K562 (cell line): ENCODE measurements at regions not wholly inside any gene's neighbourhood (a gene's known extent, or its start where the extent isn't known, plus 50 kb on each side); places are given as distances from the start of the nearest gene placed in this dataset.
"Not testable (repeated sequence)": the region's sequence is repeated elsewhere in the genome, so short reads cannot be mapped to it uniquely, and the experiment has no call there.

Experiments used
- ATAC-seq: fragments of 200-7000 bp; cut with Tn5 transposase; 3 replicates; pipeline ENCODE4 v1.9.1; 2020; ENCODE audit warnings: moderate library complexity
- BruUV-seq: library from RNA; stranded (reverse); fragments of 400-500 nt; replicated peaks from 2 replicates; lab custom pipeline; 2021; lab: Mats Ljungman, UMichigan
- CTCF ChIA-PET: fragments of 300-600 bp; formaldehyde crosslinking; extraction: SDS; loops from one replicate; lab custom pipeline; 2021; ENCODE audit warnings: low intra/inter-chr PET ratio; lab: Yijun Ruan, JAX
- POLR2A ChIA-PET: fragments of 300-600, 350-650 bp; sonication (Branson Sonifier 250); formaldehyde crosslinking; extraction: SDS; loops from one replicate; lab custom pipeline; 2021; ENCODE audit warnings: antibody characterized with exemption, inconsistent platforms; lab: Yijun Ruan, JAX
- DNase-seq, 4 experiments: peaks; one replicate each; pipeline versions ENCODE4 v3.0.0 to v3.0.0-alpha.2; 2011 to 2018; ENCODE audit warnings: low spot score in 3 of 4, mixed read lengths in 3 of 4; ENCODE audit errors: extremely low read depth in 1 of 4
- FAIRE-seq: peaks from 2 replicates; lab custom pipeline; 2011; peaks lifted over from hg19 to GRCh38; lab: Jason Lieb, UNC
- H2AFZ ChIP-seq: 2 replicates; pipeline ENCODE4 v1.6.0; 2011; ENCODE audit warnings: low read depth, low read length, control low read depth, inconsistent platforms
- H3K27ac ChIP-seq: fragments of 200-600 bp; 3 replicates; pipeline ENCODE4 v1.8.0; 2011; ENCODE audit warnings: low read depth, mild to moderate bottlenecking, control low read depth, inconsistent platforms, low read length, moderate library complexity, mixed read lengths; ENCODE audit errors: extremely low read depth
- H3K27me3 ChIP-seq, 2 experiments: fragments of 300-600 bp in 1 of 2; 2 replicates in 1 of 2; 3 replicates in 1 of 2; pipeline versions ENCODE4 v1.6.0 to v1.8.0; 2011; ENCODE audit warnings: inconsistent platforms in 2 of 2, low read length in 2 of 2, mild to moderate bottlenecking in 1 of 2, mixed read lengths in 1 of 2, moderate library complexity in 1 of 2; ENCODE audit not compliant: control insufficient read depth in 2 of 2, insufficient read depth in 2 of 2
- H3K36me3 ChIP-seq: fragments of 300-600 bp; 3 replicates; pipeline ENCODE4 v1.8.0; 2011; ENCODE audit warnings: mild to moderate bottlenecking, low read length, inconsistent platforms; ENCODE audit not compliant: control insufficient read depth, insufficient read depth
- H3K4me1 ChIP-seq, 2 experiments: fragments of 200-600 bp in 1 of 2; replicated peaks in 1 of 2; 2 replicates in 1 of 2; 3 replicates in 1 of 2; pipeline versions ENCODE4 v1.5.1 to v1.8.0; 2011; ENCODE audit warnings: inconsistent platforms in 2 of 2, low read length in 2 of 2, mild to moderate bottlenecking in 1 of 2, mixed read lengths in 1 of 2, moderate library complexity in 1 of 2; ENCODE audit not compliant: control insufficient read depth in 2 of 2, insufficient read depth in 2 of 2
- H3K4me2 ChIP-seq: 2 replicates; pipeline ENCODE4 v1.6.1; 2011; ENCODE audit warnings: low read length, control low read depth, inconsistent platforms, mixed read lengths; ENCODE audit not compliant: insufficient read depth
- H3K4me3 ChIP-seq: fragments of 200-600 bp; sonication (generic), shearing (Covaris generic); 2 replicates; pipeline ENCODE4 v1.5.1; 2016; ENCODE audit warnings: control low read depth, inconsistent platforms
- H3K79me2 ChIP-seq: fragments of 200-600 bp; 3 replicates; pipeline ENCODE4 v1.8.0; 2011; ENCODE audit warnings: low read length, inconsistent platforms; ENCODE audit not compliant: control insufficient read depth, insufficient read depth
- H3K9ac ChIP-seq, 2 experiments: 2 replicates each; pipeline versions ENCODE4 v1.6.0 to v1.6.1; 2011; ENCODE audit warnings: low read depth in 2 of 2, low read length in 2 of 2, control low read depth in 1 of 2, inconsistent platforms in 1 of 2, mild to moderate bottlenecking in 1 of 2, mixed read lengths in 1 of 2; ENCODE audit not compliant: insufficient read depth in 1 of 2
- H3K9me1 ChIP-seq: one replicate; pipeline ENCODE4 v1.6.0; 2011; ENCODE audit warnings: inconsistent platforms, mild to moderate bottlenecking, low read length, moderate library complexity; ENCODE audit not compliant: control insufficient read depth, insufficient read depth
- H3K9me3 ChIP-seq: replicated peaks from 2 replicates; pipeline ENCODE4 v1.5.1; 2011; ENCODE audit warnings: low read depth, low read length, inconsistent platforms; ENCODE audit not compliant: control insufficient read depth, insufficient read depth
- H4K20me1 ChIP-seq: replicated peaks from 2 replicates; pipeline ENCODE4 v1.6.1; 2011; ENCODE audit warnings: low read length, inconsistent platforms, mixed read lengths; ENCODE audit not compliant: control insufficient read depth, insufficient read depth
- DACH1 ChIP-seq: fragments of 450-650 bp; IDR thresholded peaks from 2 replicates; pipeline ENCODE4 v1.6.1; 2018; ENCODE audit not compliant: partially characterized antibody
- DNMT1 ChIP-seq: fragments of 450-650 bp; IDR thresholded peaks from 2 replicates; pipeline ENCODE4 v1.6.1; 2016; ENCODE audit warnings: antibody characterized with exemption, mild to moderate bottlenecking
- NONO ChIP-seq, 2 experiments: fragments of 200-400 bp in 1 of 2; fragments of 450-650 bp in 1 of 2; formaldehyde crosslinking in 1 of 2; IDR thresholded peaks; 2 replicates each; pipeline ENCODE4 v1.6.1; 2017; ENCODE audit warnings: low read depth in 2 of 2, mild to moderate bottlenecking in 2 of 2, moderate library complexity in 2 of 2, low read length in 1 of 2
- TAF9B ChIP-seq: fragments of 450-650 bp; IDR thresholded peaks from 2 replicates; pipeline ENCODE4 v1.6.1; 2018; ENCODE audit warnings: mild to moderate bottlenecking; ENCODE audit not compliant: partially characterized antibody
- ZNF79 ChIP-seq: fragments of 250-450 bp; sonication (Bioruptor Pico); IDR thresholded peaks from 2 replicates; pipeline ENCODE4 v1.4.0; 2020; ENCODE audit warnings: low read depth, mild to moderate bottlenecking, moderate library complexity
- WGBS: fragments of 100-300 bp; shearing (Covaris generic); methylation state at CpG from one replicate; pipeline ENCODE4 v1.1.6; 2016; ENCODE audit warnings: low coverage, mixed read lengths; ENCODE audit not compliant: insufficient coverage; ENCODE audit errors: missing lambda C conversion rate; 5-methylcytosine and 5-hydroxymethylcytosine counted together
- in situ Hi-C: fragments of 300-500 bp; cut with MboI; formaldehyde crosslinking; loops from 4 replicates; pipeline ENCODE4 v1.15.0; 2018; ENCODE audit warnings: inconsistent platforms, mixed read lengths
- intact Hi-C: fragments of 100-400 bp; cut with micrococcal nuclease; formaldehyde crosslinking; loops from 2 replicates; pipeline ENCODE4 v1.14.2; 2022
- TF ChIP-seq, protein P1 (sequence below): fragments of 250-450 bp; sonication (Bioruptor Pico); IDR thresholded peaks from 2 replicates; pipeline ENCODE4 v1.5.0; 2021

DNA sequence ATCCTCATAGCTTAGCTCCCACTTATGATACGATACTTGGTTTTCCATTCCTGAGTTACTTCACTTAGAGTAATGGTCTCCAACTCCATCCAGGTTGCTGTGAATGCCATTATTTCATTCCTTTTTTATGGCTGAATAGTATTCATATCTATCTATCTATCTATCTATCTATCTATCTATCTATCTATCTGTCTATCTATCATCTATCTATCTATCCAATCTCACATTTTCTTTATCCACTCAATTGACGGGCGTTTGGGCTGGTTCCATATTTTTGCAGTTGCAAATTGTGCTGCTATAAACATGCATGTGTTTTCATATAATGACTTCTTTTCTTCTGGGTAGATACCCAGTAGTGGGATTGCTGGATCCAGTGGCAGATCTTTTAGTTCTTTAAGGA, 65.4 kb upstream of the NXPH1 start:
- H3K4me2 ChIP-seq, H3K27ac ChIP-seq, H2AFZ ChIP-seq, POLR2A ChIA-PET, H3K4me1 ChIP-seq, DNase-seq, H3K36me3 ChIP-seq, in situ Hi-C loops, ATAC-seq, CTCF ChIA-PET, H3K79me2 ChIP-seq, BruUV-seq, H3K9ac ChIP-seq, H4K20me1 ChIP-seq, FAIRE-seq, H3K9me1 ChIP-seq, H3K27me3 ChIP-seq, H3K9me3 ChIP-seq, H3K4me3 ChIP-seq: not testable (repeated sequence)
- 4% methylated on average over 3 of the region's 3 CpGs for WGBS
- intact Hi-C loops, result loop anchor here (5.0 kb wide), 1 partner anchor 71 kb away; no protein-coding TSS in a partner anchor
- TF ChIP-seq DACH1, result peak; percentile 92

DNA sequence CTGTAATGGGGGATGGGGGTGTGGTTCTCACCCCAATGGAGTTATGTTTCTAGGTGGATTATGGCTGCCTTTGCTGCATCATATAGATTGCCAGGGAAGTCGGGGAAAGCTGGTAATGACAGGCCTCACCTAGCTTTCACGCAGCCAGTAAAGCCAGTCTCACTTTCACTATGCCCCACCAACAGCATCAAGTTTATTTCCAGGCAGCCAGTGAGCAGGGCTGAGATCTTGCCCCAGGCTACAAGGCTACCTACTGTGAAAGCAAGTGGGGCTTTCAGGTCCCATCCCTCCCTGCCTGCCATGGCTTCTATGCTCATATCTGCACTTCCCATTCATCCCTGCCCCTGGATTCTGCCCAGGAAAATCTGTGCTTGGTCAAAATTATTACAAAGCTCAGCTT, 61.7 kb upstream of the NXPH1 start:
- Histone ChIP-seq H4K20me1 (no peaks in the 10 kb centered on the region), H3K9me1 (no peaks in the 10 kb centered on the region), H3K4me2 (no peak overlapping the region), H3K4me1 (no peaks in the 10 kb centered on the region), H3K27ac (no peak overlapping the region), H3K27me3 (no peaks in the 10 kb centered on the region), H3K9ac (no peak overlapping the region), H2AFZ (no peak overlapping the region), H3K79me2 (no peaks in the 10 kb centered on the region)
- ChIA-PET POLR2A (no interaction called here), CTCF (no interaction called here)
- intact Hi-C loops (no loop called here), in situ Hi-C loops (no loop called here)
- DNase-seq (no peak), FAIRE-seq (no peak), ATAC-seq (no peak)
- WGBS, result 10% methylated on average over 2 of the region's 2 CpGs
- TF ChIP-seq TAF9B (no peak), NONO (IDR thresholded peaks at IDR 0.05; ENCODE audit: low read depth in 2 of 2, low read length in 1 of 2) (no peak), DNMT1 (no peak), ZNF79 (CRISPR knock-in tag) (no peak)
- TF ChIP-seq, protein P1, sequence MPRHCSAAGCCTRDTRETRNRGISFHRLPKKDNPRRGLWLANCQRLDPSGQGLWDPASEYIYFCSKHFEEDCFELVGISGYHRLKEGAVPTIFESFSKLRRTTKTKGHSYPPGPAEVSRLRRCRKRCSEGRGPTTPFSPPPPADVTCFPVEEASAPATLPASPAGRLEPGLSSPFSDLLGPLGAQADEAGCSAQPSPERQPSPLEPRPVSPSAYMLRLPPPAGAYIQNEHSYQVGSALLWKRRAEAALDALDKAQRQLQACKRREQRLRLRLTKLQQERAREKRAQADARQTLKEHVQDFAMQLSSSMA (CRISPR knock-in tag), result no peak
- TF ChIP-seq, all 486 proteins: peak for 0
- Histone ChIP-seq H3K9me3 (no peaks in the 10 kb centered on the region), H3K36me3 (no peaks in the 10 kb centered on the region), H3K4me3 (no peak overlapping the region)
- no TSS peak for BruUV-seq
